Activated CD4-positive, alpha-beta T cell treated with anti-CD3 and anti-CD28 coated beads, Interleukin-2, amount 10 ng/mL, durations not matched to agents 24 days and 14 days (primary cell): ENCODE measurements at regions not wholly inside any gene's neighbourhood (a gene's known extent, or its start where the extent isn't known, plus 50 kb on each side); places are given as distances from the start of the nearest gene placed in this dataset.
"Not testable (repeated sequence)": the region's sequence is repeated elsewhere in the genome, so short reads cannot be mapped to it uniquely, and the experiment has no call there.

ENCODE experiments used
- DNase-seq: peaks from one replicate; pipeline ENCODE4 v3.0.0; 2022
- H3K27ac Mint-ChIP-seq: one replicate; pipeline ENCODE4 v1.8.0; 2022; ENCODE audit warnings: mild to moderate bottlenecking, mixed read lengths
- H3K27me3 Mint-ChIP-seq: one replicate; pipeline ENCODE4 v1.8.0; 2022; ENCODE audit warnings: mixed read lengths
- H3K36me3 Mint-ChIP-seq: one replicate; pipeline ENCODE4 v1.8.0; 2022; ENCODE audit warnings: low read depth, mild to moderate bottlenecking, mixed read lengths
- H3K4me1 Mint-ChIP-seq: one replicate; pipeline ENCODE4 v1.8.0; 2021; ENCODE audit warnings: mixed read lengths
- H3K4me3 Mint-ChIP-seq: one replicate; pipeline ENCODE4 v1.8.0; 2022; ENCODE audit warnings: mild to moderate bottlenecking, moderate library complexity, mixed read lengths
- H3K9me3 Mint-ChIP-seq: one replicate; pipeline ENCODE4 v1.8.0; 2021; ENCODE audit warnings: mixed read lengths
- intact Hi-C: fragments of 100-400 bp; cut with micrococcal nuclease; formaldehyde crosslinking; loops from one replicate; pipeline ENCODE4 v1.15.1; 2023

- Mint-ChIP-seq H3K27me3 (no peaks in the 10 kb centered on the region), H3K9me3 (no peaks in the 10 kb centered on the region), H3K36me3 (no peaks in the 10 kb centered on the region), H3K27ac (no peak overlapping the region), H3K4me1 (no peaks in the 10 kb centered on the region), H3K4me3 (no peak overlapping the region)
- intact Hi-C loops = no loop called here
- no peak for DNase-seq
Measured at GRCh38 chrX:139058831-139059495, 347.4 kb upstream of the FGF13 start.

GRCh38 chrX:139052461-139052860 is 340.9 kb upstream of the FGF13 start:
- H3K9me3 Mint-ChIP-seq = no peaks in the 10 kb centered on the region
- no peaks in the 10 kb centered on the region for H3K27me3 Mint-ChIP-seq
- intact Hi-C loops = no loop called here
- H3K36me3 Mint-ChIP-seq = no peaks in the 10 kb centered on the region
- no peak overlapping the region for H3K4me3 Mint-ChIP-seq
- no peak for DNase-seq
- no peak overlapping the region for H3K27ac Mint-ChIP-seq
- no peaks in the 10 kb centered on the region for H3K4me1 Mint-ChIP-seq

- Mint-ChIP-seq H3K4me3 (no peak overlapping the region), H3K27me3 (no peaks in the 10 kb centered on the region), H3K9me3 (no peaks in the 10 kb centered on the region), H3K36me3 (no peaks in the 10 kb centered on the region), H3K4me1 (no peaks in the 10 kb centered on the region), H3K27ac (no peak overlapping the region)
- intact Hi-C loops = no loop called here
- no peak for DNase-seq
Measured at GRCh38 chrX:139049465-139049864, 337.9 kb upstream of the FGF13 start.

- H3K9me3 Mint-ChIP-seq = no peaks in the 10 kb centered on the region
- H3K4me1 Mint-ChIP-seq = no peaks in the 10 kb centered on the region
- no peak overlapping the region for H3K4me3 Mint-ChIP-seq
- no peak for DNase-seq
- H3K36me3 Mint-ChIP-seq = no peaks in the 10 kb centered on the region
- H3K27ac Mint-ChIP-seq = no peak overlapping the region
- intact Hi-C loops = no loop called here
- no peaks in the 10 kb centered on the region for H3K27me3 Mint-ChIP-seq
Measured at GRCh38 chrX:139044680-139045079, 333.2 kb upstream of the FGF13 start.

- Mint-ChIP-seq H3K9me3 (no peaks in the 10 kb centered on the region), H3K4me1 (no peaks in the 10 kb centered on the region), H3K4me3 (no peak overlapping the region), H3K27ac (no peak overlapping the region), H3K27me3 (no peaks in the 10 kb centered on the region), H3K36me3 (no peaks in the 10 kb centered on the region)
- intact Hi-C loops = no loop called here
- no peak for DNase-seq
Measured at GRCh38 chrX:139039041-139039440, 327.5 kb upstream of the FGF13 start.

- intact Hi-C loops = no loop called here
- DNase-seq = no peak
- H3K36me3 Mint-ChIP-seq = no peaks in the 10 kb centered on the region
- no peaks in the 10 kb centered on the region for H3K9me3 Mint-ChIP-seq
- H3K27ac Mint-ChIP-seq = no peak overlapping the region
- H3K4me1 Mint-ChIP-seq = no peaks in the 10 kb centered on the region
- H3K4me3 Mint-ChIP-seq = no peak overlapping the region
- no peaks in the 10 kb centered on the region for H3K27me3 Mint-ChIP-seq
Measured at GRCh38 chrX:139026811-139027210, 315.3 kb upstream of the FGF13 start.

- Mint-ChIP-seq H3K9me3 (no peaks in the 10 kb centered on the region), H3K36me3 (no peaks in the 10 kb centered on the region), H3K4me1 (no peaks in the 10 kb centered on the region), H3K27ac (no peak overlapping the region), H3K27me3 (no peaks in the 10 kb centered on the region), H3K4me3 (no peak overlapping the region)
- no peak for DNase-seq
- intact Hi-C loops = no loop called here
Measured at GRCh38 chrX:139026406-139026805, 314.9 kb upstream of the FGF13 start.

- Mint-ChIP-seq H3K4me3 (no peak overlapping the region), H3K4me1 (no peaks in the 10 kb centered on the region), H3K9me3 (no peaks in the 10 kb centered on the region), H3K36me3 (no peaks in the 10 kb centered on the region), H3K27me3 (no peaks in the 10 kb centered on the region), H3K27ac (no peak overlapping the region)
- no peak for DNase-seq
- intact Hi-C loops = no loop called here
Measured at GRCh38 chrX:139025816-139026215, 314.3 kb upstream of the FGF13 start.

GRCh38 chrX:139023531-139023930 is 312.0 kb upstream of the FGF13 start:
- no peaks in the 10 kb centered on the region for H3K36me3 Mint-ChIP-seq
- no peak overlapping the region for H3K27ac Mint-ChIP-seq
- DNase-seq = no peak
- no peaks in the 10 kb centered on the region for H3K9me3 Mint-ChIP-seq
- intact Hi-C loops = no loop called here
- no peaks in the 10 kb centered on the region for H3K27me3 Mint-ChIP-seq
- H3K4me3 Mint-ChIP-seq = no peak overlapping the region
- no peaks in the 10 kb centered on the region for H3K4me1 Mint-ChIP-seq

- Mint-ChIP-seq H3K27ac (no peak overlapping the region), H3K36me3 (no peaks in the 10 kb centered on the region)
- intact Hi-C loops = no loop called here
Measured at GRCh38 chrX:139020801-139021200, 309.3 kb upstream of the FGF13 start.

GRCh38 chrX:139018436-139018835 is 306.9 kb upstream of the FGF13 start:
- intact Hi-C loops = no loop called here
- Mint-ChIP-seq H3K27ac (no peak overlapping the region), H3K27me3 (no peaks in the 10 kb centered on the region), H3K9me3 (no peaks in the 10 kb centered on the region), H3K36me3 (no peaks in the 10 kb centered on the region), H3K4me1 (no peaks in the 10 kb centered on the region), H3K4me3 (no peak overlapping the region)
- no peak for DNase-seq

More at GRCh38 chrX:139020801-139021200, 309.3 kb upstream of the FGF13 start:
- no peaks in the 10 kb centered on the region for H3K27me3 Mint-ChIP-seq
- H3K9me3 Mint-ChIP-seq = no peaks in the 10 kb centered on the region
- H3K4me1 Mint-ChIP-seq = no peaks in the 10 kb centered on the region
- no peak for DNase-seq
- H3K4me3 Mint-ChIP-seq = no peak overlapping the region

GRCh38 chrX:139015627-139016026 is 304.1 kb upstream of the FGF13 start:
- Mint-ChIP-seq H3K4me1 (no peaks in the 10 kb centered on the region), H3K9me3 (peaks cover 3% of the 10 kb centered on the region), H3K27me3 (no peaks in the 10 kb centered on the region), H3K4me3 (no peak overlapping the region), H3K36me3 (no peaks in the 10 kb centered on the region), H3K27ac (no peak overlapping the region)
- DNase-seq = no peak
- intact Hi-C loops = no loop called here

- Mint-ChIP-seq H3K36me3 (no peaks in the 10 kb centered on the region), H3K27ac (no peak overlapping the region), H3K27me3 (no peaks in the 10 kb centered on the region), H3K9me3 (peaks cover 3% of the 10 kb centered on the region), H3K4me1 (no peaks in the 10 kb centered on the region), H3K4me3 (no peak overlapping the region)
- intact Hi-C loops = no loop called here
- no peak for DNase-seq
Measured at GRCh38 chrX:139008185-139008584, 296.7 kb upstream of the FGF13 start.

- DNase-seq, H3K4me1 Mint-ChIP-seq, H3K27ac Mint-ChIP-seq, H3K36me3 Mint-ChIP-seq, H3K9me3 Mint-ChIP-seq, intact Hi-C loops, H3K4me3 Mint-ChIP-seq, H3K27me3 Mint-ChIP-seq: not testable (repeated sequence)
Measured at GRCh38 chrX:139003856-139004527, 292.5 kb upstream of the FGF13 start.

GRCh38 chrX:139002319-139002718 is 290.8 kb upstream of the FGF13 start:
- Mint-ChIP-seq H3K27me3 (no peaks in the 10 kb centered on the region), H3K4me1 (no peaks in the 10 kb centered on the region), H3K4me3 (no peak overlapping the region), H3K27ac (no peak overlapping the region), H3K9me3 (no peaks in the 10 kb centered on the region), H3K36me3 (no peaks in the 10 kb centered on the region)
- DNase-seq = no peak
- intact Hi-C loops = no loop called here
